ENCODE measurements at regions not wholly inside any gene's neighbourhood (a gene's known extent, or its start where the extent isn't known, plus 50 kb on each side); places are given as distances from the start of the nearest gene placed in this dataset.
"Not testable (repeated sequence)": the region's sequence is repeated elsewhere in the genome, so short reads cannot be mapped to it uniquely, and the experiment has no call there.

DNA sequence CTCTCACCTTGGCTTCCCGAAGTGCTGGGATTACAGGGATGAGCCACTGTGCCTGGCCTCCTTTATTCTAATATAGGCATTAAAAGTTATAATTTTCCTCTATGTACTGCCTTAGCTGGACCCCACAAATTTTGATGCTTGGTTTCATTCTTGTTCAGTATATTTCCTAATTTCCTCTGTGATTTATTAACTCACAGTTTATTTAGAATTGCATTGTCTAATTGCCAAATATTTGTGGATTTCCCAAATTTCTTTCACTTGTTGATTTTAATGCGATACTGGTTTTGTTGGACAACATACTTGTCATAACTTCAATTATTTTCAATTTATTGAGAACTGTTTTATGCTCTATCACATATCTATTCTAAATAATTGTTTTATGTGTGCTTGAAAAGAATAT is 366.0 kb downstream of the OMA1 start:
- DNase-seq, result no peak

DNA sequence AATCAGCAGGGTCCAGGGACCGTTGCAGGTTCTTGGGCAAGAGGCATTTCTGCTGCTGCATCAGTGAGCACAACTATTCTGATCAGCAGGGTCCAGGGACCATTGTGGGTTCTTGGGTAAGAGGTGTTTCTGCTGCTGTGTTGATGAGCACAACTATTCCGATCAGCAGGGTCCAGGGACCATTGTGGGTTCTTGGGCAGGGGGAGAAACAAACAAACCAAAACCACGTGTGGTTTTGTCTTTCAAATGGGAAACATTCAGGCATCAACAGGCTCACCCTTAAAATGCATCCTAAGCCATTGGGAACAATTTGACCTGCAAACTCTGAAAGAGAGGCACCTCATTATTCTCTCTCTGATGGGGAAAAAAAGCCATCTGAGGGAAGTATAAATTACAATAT is 377.4 kb downstream of the OMA1 start:
- not testable (repeated sequence) for DNase-seq

DNA sequence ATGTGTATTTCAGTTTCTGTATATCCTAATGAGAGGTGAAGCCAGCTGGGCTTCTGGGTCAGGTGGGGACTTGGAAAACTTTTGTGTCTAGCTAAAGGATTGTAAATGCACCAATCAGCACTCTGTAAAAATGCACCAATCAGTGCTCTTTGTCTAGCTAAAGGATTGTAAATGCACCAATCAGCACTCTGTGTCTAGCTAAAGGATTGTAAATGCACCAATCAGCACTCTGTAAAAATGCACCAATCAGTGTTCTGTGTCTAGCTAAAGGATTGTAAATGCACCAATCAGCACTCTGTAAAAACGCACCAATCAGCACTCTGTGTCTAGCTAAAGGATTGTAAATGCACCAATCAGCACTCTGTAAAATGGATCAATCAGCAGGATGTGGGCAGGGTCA is 379.4 kb downstream of the OMA1 start:
- not testable (repeated sequence) for DNase-seq

DNA sequence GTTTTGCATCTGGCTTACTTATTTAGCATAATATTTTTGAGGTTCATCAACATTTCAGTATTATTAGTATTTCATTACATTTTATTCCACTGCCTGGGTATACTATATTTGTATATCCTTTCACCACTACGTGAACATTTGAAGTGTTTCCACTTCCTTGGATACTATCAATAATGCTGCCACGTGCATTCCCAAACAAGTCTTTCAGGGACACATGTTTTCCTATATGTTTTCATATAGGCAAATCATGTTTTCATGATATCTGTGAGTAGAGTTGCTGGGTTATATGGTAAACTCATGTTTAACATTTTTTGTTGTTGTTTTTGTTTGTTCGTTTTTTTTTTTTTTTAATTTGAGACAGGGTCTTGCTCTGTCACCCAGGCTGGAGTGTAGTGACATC is 380.1 kb downstream of the OMA1 start:
- no peak for DNase-seq

DNA sequence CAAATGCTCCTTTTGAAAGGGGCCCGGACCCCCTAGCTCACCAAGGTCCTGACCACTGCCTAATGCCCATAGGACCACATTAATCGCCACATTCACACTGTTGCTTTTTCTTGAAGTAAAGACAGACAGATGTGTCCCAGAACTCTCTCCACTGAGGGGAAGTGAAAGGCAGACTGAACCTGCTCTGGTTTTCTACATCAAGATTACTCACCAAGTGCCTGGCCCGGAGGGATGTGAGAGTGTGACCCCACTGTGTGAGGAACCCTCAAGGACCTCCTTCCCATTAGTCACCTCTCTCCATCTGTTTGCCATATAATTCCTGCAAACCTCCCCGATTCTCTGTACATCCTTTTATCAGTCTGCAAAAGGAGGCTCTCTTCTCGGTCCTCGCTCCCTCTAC is 381.5 kb downstream of the OMA1 start:
- DNase-seq, result no peak

DNA sequence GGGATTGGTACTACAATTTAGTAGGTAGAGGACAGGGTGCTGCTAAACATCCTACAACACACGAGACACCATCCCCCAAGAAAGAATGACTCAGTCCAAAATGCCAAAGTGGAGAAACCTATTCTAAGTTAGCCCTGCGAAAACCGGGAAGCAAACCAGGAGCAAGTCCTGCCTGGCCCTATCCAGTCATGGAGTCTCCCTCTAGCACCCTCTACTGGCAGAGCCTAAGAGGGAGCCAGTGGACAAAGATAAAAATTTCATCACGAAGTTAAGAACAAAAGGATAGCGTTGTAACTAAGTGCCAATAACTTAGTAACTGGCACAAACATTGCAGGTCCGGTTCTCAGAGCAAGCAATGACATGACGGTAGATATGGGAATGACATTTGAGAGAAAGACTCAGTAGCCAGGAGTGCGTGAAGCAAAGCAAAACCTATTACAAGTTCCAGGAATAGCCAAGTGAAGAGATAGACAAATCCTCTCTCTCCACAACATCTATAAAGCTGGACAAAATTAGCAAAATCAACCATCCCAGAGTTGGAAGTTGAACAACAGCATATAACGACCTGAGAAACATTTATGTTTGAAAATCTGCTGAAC is 383.5 kb downstream of the OMA1 start:
- DNase-seq, result peak; percentile 28

DNA sequence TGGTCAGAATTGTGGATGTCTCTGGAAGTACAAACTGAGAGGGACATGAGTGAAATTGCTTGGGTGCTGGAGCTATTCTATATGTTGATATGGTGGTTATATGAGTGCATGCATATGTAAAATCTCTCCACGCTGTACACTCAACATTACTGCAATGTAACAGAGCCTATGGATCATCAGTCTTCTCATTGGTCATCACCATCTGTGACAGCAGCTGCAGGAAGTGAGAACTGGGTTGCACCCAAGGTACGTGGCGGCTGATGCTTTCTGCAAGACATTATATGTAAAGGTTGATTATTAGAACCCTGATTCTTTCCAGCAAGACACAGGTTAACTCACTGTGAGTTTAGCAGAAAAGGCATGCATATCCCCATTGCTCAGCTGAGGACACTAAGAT is 387.1 kb downstream of the OMA1 start:
- DNase-seq, result no peak

DNA sequence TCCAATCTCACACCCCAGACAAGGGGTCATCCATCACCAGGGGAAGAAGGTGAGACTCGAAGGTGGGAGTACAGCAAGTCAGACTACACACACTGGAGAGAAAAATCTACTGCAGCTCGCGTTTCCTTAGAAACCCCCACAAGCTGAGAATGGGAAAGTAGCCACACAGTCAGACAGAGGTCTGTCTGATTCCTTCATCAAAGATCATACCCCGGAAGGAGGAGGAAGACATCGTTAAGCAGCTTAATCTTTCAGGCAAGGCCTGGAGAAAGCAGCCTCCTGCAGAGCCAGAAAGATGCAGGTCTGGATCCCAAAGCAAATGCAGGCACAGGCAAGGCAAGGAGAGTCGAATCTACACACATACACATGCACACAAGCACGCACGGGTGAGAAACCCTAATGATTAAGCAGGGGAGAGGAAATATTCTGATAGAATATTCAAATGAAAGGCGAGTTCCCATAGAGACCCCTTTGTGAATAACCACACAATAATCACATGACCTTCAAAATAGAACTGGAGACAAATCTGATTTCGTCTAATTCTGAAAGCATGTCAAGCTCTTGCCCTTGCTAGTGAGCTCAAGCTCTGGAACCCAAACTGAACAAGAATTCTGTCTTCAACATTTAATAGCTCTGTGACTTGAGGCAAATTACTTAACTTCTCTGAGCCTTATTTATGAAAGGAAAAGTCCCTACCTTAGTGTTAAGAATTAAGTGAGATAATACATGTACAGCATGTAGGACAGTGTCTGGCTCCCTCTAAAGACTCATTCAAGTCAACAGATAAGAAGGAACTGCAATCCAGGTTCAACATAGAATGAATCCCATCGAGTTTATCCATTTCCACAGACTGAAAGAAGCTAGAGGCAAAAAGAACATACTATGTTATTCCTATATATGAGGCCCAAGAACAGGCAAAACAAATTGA is 387.8 kb downstream of the OMA1 start:
- DNase-seq, result no peak

DNA sequence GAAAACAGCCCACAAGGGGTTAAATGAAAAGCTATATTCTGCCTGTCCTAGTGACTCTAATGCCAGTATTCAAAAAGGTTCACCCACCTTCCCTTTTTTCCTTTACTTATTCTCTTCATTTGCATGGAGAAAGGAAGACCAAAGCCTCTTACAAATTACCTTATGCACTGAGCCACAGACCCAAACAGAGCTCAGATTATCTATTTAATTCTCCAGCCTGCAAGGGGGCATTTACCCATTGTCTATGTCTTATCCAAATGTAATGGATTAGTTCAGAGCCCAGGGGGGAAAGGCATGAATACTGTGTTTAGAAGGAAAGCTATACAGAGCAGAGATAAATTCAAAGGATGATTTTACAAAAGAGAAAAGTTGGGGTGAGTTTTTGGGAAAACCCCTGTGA is 388.5 kb downstream of the OMA1 start:
- DNase-seq, result no peak

DNA sequence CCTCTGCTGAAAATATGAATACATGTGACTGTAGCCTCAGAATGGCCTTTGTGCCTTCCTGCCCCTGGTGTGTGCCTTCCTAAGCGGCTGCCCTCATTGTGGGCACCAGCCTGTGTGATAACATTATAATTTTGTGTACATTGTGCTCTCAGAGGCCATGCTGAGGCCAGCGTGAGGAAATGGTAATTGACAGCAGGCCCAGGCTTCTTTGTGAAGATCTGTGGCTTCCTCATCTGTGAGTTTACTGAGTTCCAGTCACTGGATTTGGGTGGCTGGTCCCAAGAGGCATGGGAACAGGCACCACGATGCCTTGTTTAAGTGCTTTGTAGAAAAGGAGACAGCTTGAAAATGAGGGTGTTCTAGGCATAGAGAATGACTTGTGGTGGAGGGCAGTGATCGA is 389.3 kb downstream of the OMA1 start:
- no peak for DNase-seq

DNA sequence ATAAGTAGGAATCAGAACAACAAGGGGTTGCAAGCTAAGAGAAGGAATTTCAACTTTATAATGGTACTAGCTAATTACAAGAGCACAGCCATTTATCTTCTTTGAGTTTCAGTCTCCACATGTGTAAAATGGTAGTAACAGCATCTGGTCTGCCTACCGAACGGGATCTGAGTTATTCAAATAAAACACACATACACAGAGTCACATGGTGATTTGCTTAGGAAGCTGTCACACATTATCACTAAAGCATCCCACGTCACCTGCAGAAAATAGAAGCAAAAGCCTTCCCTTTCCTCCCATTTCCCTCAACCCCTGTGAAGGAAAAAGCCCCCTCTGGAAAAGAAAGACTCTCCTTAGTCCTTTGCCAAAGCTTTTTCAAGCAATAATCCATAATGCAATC is 389.7 kb downstream of the OMA1 start:
- no peak for DNase-seq

DNA sequence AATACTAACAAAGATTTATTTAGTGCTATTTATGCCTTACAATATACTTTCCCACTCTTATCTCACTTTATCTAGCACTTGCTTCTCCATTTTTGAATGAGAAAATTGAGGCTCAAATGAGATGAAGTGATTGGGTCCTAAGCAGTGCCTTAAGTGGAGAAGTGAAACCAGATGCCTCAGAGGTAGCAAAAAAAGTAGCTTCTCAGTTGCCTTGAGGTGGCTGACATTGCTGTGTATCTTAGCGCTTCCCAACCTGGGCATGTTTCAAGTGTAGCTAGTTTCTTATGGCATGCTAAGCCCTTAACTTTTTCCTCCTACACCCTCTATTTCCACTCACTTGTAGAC is 390.4 kb downstream of the OMA1 start:
- no peak for DNase-seq

DNA sequence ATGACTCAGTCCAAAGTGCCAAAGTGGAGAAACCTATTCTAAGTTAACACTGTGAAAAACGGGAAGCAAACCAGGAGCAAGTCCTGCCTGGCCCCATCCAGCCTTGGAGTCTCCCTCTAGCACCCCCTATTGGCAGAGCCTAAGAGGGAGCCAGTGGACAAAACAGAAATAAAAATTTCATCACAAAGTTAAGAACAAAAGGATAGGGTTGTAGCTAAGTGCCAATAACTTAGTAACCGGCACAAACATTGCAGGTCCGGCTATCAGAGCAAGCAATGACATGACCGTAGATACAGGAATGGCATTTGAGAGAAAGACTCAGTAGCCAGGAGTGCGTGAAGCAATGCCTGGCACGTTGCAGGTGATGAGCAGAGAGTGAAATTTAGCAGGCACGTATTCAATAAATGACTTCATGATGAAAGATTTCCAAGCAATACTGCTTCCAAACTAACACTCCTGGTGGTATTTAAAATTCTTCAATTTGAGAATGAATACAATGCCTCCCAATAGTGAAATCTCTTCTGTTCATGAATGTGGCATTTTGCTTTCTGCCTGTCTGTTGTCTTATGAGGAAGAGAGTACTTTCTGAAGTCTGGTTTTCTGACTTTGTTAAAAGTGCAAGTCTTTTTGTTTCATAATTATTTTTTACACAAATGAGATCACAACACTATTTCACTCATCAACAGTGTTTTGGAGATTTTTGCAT is 391.0 kb downstream of the OMA1 start:
- DNase-seq, result peak; percentile 20

DNA sequence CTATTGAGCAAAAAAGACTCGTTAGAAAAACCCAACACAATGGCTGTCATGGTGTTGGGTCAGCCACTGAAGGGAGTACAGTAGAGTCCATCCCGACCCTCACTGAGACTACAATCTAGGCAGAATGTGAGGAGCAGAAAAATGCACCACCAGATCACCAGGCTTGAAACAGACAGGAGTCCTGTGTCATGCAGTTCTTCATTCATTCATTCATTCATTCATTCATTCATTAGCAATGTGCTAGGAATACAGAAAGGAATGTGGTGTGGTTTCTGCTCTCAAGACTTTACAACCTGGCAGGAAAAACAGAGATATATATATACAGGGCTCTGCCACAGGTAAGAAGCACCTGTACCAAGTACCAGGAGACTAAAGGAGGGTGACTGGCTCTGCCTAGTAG is 392.3 kb downstream of the OMA1 start:
- DNase-seq, result no peak

DNA sequence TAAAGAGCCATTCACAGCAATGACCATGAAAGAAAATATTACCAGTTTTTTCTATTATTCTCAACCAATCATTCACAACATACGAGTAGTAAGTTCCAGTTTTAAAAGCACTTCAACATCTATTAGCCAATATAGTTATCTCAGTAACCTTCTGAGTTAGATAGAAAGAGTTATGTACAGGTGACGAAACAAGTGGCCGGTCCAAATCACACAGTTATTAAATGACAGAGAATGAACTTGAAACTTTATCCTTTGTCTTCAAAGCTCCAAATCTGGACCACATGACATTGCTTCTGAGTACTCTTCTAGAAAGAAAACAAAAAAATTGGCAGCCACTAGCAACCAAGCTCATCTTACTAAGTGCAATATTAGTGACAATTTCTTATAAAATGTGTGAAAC is 393.8 kb downstream of the OMA1 start:
- DNase-seq, result no peak

DNA sequence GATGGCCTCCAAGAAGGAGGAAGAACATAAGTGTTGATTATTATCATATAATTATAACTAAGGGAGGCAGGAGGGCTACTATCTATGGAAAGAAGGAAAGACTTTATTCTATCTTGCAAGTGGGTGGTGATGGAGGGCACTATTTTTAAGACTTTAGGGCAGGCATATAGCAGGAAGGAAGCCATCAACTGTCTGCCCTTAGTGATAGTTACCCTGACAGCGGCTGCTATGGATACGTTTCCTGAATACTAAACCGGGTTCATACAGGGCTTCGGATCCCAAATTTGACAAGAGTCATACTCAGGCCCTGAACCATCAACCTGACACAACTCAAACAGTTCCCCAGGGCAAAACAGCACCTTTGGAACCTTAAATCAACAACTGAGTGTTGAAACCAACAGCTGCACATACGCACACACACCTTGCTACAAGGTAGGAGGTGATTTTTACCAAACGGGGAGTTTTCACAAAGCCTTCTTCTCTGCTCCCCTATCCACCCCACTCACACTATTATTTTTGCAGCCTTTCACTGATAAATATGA is 397.2 kb downstream of the OMA1 start:
- no peak for DNase-seq

DNA sequence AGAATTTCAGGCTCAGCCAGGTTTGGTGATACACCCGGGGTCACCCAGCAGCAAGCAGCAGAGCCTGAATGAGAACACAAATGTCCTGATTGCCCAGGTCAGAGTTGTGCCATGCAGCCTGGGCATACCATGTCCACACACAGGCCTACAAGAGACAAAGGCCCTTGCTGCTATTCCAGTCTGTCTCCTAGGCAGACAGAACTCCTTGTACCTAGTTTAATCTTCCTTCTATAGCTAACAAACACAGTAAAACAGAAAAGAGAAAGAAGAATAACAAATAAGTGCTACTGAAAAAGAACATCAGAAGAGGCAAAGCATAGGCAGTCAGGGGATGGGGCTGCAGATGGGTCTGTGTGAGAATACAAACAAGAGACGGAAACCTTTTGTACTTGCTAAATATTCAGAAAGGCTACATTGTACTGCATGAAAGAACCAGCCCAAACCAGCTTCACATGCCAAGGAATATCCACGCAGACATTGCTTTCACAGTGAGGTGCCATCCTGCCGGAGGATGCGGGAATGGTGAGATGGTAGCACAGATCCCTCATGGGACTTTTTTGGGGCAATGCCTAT is 401.7 kb downstream of the OMA1 start:
- DNase-seq, result no peak

DNA sequence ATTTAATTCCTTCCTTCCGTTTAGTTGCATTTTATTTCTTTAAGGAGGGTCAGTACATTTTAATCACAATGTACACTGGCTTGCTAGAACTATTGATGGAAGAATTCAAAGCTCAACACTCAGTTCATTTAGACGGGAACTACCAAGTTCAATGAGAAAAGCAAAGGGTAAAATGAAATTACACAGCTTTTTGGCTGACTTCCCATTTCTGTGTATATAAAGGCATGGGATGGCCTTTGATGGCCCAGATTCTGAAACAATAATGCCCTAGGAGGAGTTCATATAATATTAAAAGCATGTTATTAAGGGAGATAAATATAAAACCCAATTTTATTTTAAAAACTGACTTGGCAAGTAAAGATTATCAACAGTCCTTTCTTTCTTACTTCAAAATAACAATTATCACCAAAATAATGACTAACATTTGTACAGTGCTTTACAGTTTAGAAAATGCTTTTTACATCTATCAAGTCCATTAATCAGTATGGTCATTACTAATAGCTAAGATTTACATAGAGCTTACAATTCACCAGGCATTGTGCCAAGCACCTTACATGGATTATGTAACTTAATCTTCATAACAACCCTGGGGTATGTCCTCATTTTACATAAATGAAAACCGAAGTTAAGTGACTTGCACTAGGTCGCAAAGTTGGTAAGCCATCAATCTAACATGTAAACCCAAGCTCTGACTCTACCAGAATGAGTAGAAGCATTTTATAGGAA is 402.4 kb downstream of the OMA1 start:
- DNase-seq, result no peak

DNA sequence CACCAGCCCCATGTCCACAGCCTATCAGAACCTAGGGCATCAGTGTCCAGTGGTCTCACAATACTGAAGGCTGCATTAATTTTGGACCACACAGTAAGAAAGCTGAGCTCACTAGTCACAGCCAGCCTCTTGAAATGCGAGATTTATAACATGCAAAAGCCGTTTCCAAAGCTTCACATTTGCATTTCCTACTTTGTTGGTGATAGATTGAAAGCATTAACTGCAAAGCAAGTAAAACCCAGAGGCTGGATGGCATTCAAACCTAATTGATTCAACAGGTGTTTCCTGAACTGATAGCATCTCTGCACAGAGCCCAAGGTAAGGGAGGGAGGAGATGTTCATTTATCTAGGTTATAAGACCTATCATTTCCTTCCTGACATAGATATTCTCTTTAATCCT is 410.1 kb downstream of the OMA1 start:
- DNase-seq, result no peak

DNA sequence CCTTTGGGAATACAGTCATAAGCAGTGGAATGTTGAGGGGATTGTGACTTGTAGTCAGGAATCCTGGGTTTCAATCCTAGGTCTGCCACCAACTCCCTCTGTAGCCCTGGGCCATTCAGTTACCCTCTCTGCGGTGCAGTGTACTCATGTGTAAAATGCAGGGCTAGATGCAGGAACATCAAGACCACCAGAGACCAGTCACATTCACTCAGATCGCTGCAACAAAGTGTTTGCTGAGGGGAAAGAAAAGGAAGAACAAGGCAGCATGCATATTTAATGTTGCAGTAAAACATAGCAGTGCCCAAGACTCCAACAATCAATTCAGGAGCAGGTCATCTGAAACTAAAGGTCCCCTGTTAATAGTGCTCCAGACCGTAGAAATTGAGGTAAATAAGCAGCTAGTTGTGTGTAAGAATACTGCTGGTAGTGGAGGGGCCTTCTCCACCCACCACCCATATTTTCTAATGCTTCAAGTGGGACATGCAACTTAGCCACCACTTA is 410.7 kb downstream of the OMA1 start:
- DNase-seq, result no peak

DNA sequence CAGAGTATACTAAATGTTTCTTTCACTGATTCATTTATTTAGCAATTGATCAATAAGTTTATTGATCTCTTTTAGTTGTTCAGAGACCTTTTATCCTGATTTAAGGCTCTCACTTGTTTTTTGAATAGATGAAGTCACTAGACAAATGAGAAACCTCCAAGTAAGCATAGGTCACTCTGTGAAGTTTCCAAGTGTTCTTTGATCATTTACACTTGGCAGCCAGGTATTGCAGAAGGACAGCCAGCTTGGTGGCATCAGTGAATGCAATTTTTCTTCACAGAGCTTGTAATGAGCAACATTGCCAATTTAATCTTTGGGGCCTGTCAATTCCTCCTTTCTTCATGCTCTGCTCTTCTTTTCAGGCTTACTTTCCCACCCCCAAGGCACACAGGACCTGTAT is 413.0 kb downstream of the OMA1 start:
- DNase-seq, result no peak

DNA sequence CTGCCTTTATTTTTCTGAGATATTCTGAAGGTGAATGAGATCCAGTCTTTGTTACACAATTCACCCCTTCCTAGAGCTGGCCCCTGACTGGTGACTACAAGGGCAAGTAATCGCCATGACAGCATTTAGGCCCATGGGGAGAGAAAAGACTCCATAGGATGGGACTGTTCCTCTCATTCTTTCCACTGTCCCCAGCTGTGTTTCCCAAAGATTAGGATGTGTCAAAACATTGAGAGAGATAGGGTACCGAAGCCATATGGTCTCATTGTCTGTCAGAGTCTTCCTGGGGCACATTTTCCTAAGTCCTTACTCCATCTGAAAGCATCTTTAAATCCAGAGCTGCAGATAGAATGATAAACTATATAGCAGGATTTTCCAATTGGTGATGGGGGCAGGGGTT is 423.5 kb downstream of the OMA1 start:
- no peak for DNase-seq

DNA sequence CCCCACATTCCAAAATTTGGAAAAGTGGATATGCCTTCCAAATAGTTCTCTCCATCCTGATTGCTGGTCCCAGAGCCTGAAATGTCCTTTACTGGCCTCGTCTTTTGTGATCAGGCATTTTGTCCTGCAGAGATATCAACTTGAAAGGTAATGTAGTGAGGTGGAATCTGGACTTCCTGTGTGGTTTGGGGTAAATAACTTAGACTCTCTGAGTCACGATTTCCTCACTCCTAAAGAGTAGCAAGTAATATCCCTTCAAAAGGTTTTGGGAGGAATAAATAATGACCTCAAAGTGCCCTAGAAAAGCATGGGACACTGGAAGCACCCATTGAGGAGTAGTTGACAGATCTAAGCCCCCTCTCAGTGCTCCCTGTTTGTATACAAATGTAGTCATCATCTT is 426.6 kb downstream of the OMA1 start:
- DNase-seq, result no peak
